HFF-Myc (cell line): ENCODE measurements at regions not wholly inside any gene's neighbourhood (a gene's known extent, or its start where the extent isn't known, plus 50 kb on each side); places are given as distances from the start of the nearest gene placed in this dataset.
"Not testable (repeated sequence)": the region's sequence is repeated elsewhere in the genome, so short reads cannot be mapped to it uniquely, and the experiment has no call there.

Experiments used
- DNase-seq: peaks from one replicate; pipeline ENCODE4 v3.0.0-alpha.2; 2011; ENCODE audit warnings: low read depth; ENCODE audit errors: extremely low read depth
- H3K4me3 ChIP-seq: replicated peaks from 2 replicates; pipeline ENCODE4 v1.5.1; 2011; ENCODE audit warnings: low read depth, mild to moderate bottlenecking, control low read depth, low read length
- TF ChIP-seq, protein P1 (sequence below): IDR thresholded peaks from 2 replicates; pipeline ENCODE4 v1.5.1; 2012; ENCODE audit warnings: mild to moderate bottlenecking, low read depth, low read length, control low read depth; ENCODE audit errors: missing control alignments

- TF ChIP-seq, protein P1, sequence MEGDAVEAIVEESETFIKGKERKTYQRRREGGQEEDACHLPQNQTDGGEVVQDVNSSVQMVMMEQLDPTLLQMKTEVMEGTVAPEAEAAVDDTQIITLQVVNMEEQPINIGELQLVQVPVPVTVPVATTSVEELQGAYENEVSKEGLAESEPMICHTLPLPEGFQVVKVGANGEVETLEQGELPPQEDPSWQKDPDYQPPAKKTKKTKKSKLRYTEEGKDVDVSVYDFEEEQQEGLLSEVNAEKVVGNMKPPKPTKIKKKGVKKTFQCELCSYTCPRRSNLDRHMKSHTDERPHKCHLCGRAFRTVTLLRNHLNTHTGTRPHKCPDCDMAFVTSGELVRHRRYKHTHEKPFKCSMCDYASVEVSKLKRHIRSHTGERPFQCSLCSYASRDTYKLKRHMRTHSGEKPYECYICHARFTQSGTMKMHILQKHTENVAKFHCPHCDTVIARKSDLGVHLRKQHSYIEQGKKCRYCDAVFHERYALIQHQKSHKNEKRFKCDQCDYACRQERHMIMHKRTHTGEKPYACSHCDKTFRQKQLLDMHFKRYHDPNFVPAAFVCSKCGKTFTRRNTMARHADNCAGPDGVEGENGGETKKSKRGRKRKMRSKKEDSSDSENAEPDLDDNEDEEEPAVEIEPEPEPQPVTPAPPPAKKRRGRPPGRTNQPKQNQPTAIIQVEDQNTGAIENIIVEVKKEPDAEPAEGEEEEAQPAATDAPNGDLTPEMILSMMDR, result no peak
- no peak for DNase-seq
These were observed 498.4 kb upstream of the UBE2E2 start for GRCh38 chr3:22704571-22705354.

GRCh38 chr3:22706922-22707321 is 496.2 kb upstream of the UBE2E2 start:
- H3K4me3 ChIP-seq, DNase-seq: not testable (repeated sequence)

More at GRCh38 chr3:22704571-22705354, 498.4 kb upstream of the UBE2E2 start:
- no peak overlapping the region for H3K4me3 ChIP-seq

DNA sequence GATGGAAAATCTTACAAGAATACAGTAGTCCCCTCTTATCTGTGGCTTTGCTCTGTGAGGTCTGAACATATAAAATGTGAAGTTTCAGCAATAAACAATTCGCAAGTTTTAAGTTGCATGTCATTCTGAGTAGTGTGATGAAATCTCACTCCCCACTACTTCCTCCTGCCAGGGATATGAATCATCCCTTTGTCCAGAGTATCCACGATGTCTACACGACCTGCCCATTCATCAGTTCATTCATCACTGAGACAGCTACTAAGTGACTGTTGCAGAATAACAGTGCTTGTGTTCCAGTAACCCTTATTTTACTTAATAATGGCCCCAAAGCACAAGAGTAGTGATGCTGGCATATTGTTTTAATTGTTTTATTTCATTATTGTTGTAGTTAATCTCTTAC is 489.2 kb upstream of the UBE2E2 start:
- H3K4me3 ChIP-seq, result no peak overlapping the region
- TF ChIP-seq, protein P1, result no peak
- DNase-seq, result no peak

DNA sequence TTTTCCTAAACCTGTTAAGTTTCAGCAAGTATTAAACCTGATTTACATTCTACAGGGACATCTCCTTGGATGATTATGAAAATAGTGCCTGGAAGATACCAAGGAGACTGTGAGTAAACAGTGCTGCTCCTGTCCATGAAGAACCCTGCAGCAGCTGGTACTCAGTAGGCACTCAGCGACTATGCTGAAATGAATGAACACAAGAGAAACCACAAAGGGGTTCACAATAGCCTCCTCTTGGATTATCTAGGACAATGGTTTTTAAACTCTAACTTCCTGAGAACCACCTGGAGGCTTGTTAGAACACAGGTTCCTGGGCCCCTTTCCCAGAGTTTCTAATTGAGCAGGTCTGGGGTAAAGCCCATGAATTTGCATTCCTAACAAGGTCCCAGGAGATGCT is 488.4 kb upstream of the UBE2E2 start:
- TF ChIP-seq, protein P1, result no peak
- no peak for DNase-seq
- H3K4me3 ChIP-seq, result no peak overlapping the region

DNA sequence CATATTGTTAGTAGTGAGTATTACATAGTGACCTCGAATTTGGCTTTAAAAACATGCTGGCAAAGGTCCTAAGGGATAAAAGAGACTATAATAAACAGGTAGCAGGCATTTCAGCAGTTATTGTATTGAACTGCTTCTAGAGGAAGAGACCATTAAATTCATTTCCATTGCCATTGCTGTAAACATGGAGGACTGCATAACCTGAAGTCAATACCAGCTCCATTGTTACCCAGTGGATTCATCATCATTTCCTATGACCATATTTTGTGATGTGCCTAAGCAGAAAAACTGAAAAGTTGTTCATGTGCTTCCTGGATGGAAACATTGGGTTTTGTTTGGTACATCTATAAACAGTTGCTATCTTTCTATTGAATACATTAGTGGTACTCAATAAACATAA is 482.5 kb upstream of the UBE2E2 start:
- TF ChIP-seq, protein P1, result no peak
- DNase-seq, result no peak
- no peak overlapping the region for H3K4me3 ChIP-seq

DNA sequence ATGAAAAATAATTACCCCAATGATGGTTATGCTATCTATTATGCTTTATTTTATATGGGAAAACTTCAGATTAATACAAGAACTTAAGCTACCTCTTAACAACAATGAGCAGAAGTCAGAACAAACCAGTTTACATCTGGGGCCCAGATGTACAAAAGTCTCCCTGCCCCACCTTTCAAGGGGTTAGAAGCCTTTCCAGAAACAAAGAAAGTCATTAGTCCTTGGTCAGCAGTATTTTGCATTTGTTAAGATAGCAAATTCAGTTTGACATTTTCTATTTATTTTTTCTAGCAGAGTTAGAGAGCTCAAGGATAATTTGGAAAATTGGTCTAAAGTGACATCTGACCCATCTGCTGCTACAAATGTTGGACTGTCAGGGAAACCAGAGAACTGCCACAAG is 478.7 kb upstream of the UBE2E2 start:
- no peak overlapping the region for H3K4me3 ChIP-seq
- no peak for DNase-seq
- TF ChIP-seq, protein P1, result no peak

- no peak for DNase-seq
- H3K4me3 ChIP-seq, result no peak overlapping the region
- TF ChIP-seq, protein P1, result no peak
These were observed 474.7 kb upstream of the UBE2E2 start for GRCh38 chr3:22728406-22728805.
